CD4-positive, alpha-beta T cell treated with Interferon gamma for 1 hour (primary cell): ENCODE measurements at regions not wholly inside any gene's neighbourhood (a gene's known extent, or its start where the extent isn't known, plus 50 kb on each side); places are given as distances from the start of the nearest gene placed in this dataset.

Source experiments
- DNase-seq: peaks from one replicate; pipeline ENCODE4 v3.0.0-alpha.2; 2020

- no peak for DNase-seq
These were observed 93.8 kb downstream of the GLRX3 start for GRCh38 chr10:130230036-130230435.

GRCh38 chr10:130230611-130231010 lies 94.4 kb downstream of the GLRX3 start:
- DNase-seq = no peak

DNA sequence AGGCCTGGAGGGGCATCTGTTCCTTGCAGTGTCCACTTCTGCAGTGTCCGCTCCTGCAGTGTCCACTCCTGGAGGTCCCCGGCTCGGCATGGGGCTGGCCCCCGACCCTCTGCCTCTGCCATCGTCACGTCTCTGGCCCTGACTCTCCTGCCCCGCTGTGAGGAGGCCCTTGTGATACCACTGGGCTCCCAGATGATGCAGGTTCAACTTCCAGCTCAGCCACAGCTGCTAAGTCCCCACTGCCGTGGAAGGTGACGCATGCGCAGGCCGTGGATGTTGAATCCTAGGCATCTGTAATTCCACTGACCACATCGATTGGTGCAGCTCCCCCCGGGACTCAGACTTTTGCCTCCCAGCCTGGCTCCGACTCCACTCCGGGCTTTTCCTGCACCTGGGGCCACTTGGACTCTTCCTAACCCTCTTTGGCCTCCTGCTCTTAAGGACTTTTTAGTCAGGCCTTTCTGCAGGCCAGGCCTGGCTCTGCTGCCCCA lies 95.1 kb downstream of the GLRX3 start:
- DNase-seq = no peak

DNA sequence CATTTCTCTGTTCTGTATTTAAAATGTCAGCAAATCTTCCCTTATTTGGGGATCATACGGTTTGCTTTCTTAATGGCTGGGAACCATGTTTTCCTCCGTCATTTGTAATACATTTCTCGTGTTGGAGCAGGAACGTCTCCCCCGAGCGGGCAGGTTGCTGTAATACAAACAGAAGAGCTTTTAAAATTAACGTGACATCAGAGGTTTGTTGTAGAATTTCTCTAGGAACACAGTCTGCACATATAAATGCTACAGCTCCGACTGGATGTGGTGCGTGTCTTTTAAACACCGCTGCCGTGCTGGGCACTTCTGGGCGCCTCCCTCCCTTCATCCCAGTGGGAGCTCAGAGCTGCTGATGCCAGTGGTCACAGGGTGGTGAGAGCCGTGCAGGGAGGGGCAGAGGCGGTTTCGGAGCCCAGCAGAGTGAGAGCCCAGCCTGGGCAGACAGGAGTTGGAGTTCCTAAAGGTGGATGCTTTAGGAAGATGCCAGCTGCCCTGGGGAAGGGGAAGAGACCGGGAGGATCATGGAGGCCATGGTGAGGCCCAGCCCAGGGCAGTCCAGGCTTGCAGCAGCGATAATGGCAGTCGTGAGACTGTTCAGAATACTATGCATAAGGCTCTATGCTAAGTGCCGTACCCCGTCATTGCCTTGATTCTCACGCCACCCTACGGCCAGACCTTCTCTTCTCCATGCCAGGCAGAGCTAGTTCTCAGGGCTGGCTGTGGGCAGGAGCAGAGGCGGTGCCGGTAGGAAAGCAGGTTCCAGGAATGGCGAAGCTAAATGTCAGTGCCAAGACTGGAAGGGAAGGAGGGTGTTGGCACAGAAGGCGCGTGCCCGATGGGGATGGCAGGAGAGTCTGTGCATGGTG lies 96.2 kb downstream of the GLRX3 start:
- no peak for DNase-seq

DNA sequence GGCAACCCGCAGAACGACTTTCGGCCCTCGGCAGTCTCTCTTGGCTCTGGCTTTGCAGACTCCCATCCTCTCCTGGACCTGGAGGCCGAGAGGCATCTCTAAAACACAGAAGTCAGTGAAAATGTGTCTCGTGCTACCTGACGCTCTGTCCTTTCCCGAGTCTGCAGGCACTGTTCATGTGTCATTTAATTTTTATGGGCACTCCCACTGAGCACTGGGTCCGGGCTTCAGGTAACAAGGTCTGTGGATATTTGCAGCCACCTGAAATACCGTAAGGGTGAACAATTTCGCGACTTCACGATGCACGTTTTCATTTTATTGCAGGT lies 96.8 kb downstream of the GLRX3 start:
- no peak for DNase-seq

DNA sequence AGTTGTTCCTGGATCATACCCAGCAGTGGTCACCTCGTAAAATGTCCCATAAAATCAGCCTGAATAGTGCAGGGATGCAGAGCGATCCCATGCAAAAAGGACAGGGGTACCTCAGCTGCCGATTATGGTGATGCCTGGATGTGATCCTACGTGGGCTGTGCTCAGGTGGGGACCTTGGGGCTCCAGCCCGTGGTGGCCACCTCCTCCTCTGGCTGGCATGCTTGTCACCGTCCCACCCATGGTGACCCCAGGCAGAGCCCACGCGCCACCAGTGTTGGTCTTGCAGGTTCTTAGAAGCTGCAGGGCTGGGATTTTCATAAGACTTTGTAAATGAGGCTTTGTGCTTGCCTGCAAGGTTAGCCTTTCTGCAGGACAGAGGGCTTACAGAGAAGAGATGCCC lies 97.2 kb downstream of the GLRX3 start:
- no peak for DNase-seq

- no peak for DNase-seq
These were observed 98.2 kb downstream of the GLRX3 start for GRCh38 chr10:130234171-130234965.

GRCh38 chr10:130236711-130237110 lies 100.5 kb downstream of the GLRX3 start:
- no peak for DNase-seq

DNA sequence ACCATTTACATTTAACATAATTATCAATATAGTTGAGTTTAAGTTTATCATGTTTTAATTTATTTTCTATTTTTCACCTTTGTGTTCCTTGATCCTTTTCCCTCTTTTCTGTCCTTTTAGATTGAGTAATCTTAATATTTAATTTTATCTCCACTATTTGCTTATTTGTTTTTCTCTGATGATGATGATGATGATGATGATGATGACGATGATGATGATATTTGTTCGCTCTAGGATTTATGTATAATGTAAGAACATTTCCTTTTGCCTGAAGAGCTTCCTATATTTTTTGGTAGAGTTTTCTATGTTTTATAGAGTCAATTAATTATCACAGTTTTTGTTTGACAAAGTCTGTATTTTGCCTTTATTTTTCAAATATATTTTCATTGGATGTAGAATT lies 104.2 kb downstream of the GLRX3 start:
- DNase-seq = no peak

DNA sequence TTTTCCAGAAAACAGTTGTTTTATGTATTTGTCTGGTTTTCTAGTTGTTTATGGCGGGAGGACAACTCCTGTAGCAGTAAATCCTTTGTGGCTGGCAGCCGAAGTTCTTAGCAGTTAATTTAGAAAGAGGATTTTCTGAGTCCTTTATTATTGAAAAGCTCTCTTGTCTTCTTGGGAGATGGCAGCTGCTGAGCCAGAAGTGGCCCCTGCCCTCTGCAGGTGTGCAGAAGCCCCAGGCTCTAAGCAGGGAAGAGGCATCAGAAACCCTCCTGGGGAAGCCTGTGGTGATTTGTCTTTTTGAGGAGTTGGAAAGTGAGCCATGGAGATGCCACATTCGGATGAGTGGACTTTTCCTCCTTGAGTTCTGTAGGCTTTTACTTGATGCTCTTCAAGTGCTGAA lies 106.3 kb downstream of the GLRX3 start:
- DNase-seq = no peak

DNA sequence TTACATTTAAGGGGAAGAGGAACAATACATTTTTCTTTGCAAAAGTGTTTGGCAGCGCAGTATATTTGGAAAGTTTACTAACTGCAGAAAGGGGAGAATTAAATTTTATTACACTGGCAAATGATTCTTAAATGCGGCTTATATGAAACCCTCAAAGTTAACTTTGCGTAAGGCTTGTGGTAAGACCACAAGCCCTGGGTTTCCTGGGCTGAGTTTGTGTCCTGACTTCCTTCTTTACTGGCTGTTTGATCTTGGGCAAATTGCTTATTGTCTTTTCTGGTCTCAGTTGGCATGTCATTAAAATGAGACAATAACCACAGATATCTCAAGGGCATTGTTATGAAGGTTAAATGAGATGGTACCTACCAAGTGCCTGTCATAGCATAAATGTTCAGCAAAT lies 106.8 kb downstream of the GLRX3 start:
- DNase-seq = no peak

DNA sequence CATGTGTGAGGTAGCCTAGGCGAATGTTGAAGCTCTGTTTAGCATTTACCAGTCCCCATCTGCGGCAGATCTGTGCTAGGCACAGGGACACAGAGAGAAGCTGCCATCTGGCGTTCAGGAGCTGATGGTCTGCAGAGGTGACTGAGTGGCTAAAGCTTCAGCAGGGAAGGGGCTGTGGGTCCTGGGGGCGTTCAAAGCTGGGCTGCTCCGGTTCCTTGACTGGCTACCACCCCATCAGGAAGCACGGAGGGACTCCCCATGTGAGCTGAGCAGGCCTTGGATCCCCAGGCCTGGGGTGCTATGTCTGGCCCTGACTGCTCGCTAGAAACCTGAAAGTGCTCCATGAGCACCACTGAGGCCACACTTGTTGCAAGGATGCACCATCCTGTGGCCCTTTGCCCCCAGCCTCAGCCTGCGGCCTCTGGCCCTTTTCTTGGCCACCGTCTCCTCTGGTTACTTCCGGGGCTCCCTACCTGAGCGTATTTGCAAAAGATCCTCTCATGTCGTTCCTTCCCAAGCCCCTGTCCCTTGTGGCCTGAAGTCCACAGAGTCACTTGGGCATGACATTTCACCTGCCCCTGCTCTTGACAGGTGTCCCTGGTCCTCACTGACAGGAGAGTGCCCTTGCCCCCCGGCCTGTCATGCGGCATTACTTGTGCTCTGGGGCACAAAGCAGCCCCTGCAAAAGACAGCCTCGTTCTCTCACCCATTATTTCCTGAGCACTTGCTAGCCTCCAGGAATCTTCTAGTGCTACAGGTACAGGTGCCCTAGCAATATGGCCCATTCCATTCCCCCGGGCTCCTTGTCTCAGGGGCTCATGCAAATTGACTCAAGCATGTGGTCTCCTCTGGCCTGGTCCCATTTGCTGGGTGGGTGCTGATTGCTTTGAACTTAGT lies 108.1 kb downstream of the GLRX3 start:
- no peak for DNase-seq

GRCh38 chr10:130244928-130245495 lies 108.8 kb downstream of the GLRX3 start:
- no peak for DNase-seq

GRCh38 chr10:130246113-130246512 lies 109.9 kb downstream of the GLRX3 start:
- DNase-seq = no peak

- no peak for DNase-seq
These were observed 113.9 kb downstream of the GLRX3 start for GRCh38 chr10:130250127-130250526.

DNA sequence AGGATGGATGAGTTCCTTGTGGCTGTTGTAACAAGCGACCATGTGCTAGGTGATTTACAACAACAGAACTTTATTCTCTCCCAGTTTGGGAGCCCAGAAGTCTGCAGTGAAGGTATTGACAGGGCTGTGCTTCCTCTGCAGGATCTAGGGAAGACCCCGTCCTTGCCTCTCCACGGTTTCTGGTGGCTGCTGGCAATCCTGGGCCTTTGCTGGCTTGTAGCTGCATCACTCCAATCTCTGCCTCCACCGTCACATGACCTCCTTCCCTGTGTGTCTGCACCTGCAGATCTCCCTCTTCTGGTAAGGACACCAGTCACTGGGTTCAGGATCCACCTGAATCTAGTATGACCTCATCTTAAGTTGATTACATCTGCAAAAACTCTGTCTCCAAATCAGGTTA lies 115.6 kb downstream of the GLRX3 start:
- no peak for DNase-seq

- DNase-seq = no peak
These were observed 118.1 kb downstream of the GLRX3 start for GRCh38 chr10:130254243-130254642.

DNA sequence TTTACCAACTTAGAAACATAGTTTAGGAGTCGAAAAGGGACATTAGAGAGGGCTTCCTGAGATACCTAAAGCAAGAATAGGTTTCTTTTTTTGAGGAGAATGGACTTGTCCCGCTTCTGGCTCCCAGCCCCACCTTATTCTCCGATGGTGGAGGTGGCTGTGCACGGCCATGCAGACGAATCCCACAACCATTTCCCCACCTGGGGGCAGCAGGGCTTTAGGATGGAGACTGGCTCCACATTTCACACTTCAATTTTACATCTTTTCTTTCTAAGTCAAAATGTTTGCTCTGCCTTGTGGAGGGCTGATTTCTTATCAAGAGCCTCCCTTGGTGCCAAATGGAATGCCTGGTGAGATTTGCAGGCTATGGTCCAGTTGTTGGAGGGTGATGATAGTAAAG lies 118.5 kb downstream of the GLRX3 start:
- DNase-seq = no peak

DNA sequence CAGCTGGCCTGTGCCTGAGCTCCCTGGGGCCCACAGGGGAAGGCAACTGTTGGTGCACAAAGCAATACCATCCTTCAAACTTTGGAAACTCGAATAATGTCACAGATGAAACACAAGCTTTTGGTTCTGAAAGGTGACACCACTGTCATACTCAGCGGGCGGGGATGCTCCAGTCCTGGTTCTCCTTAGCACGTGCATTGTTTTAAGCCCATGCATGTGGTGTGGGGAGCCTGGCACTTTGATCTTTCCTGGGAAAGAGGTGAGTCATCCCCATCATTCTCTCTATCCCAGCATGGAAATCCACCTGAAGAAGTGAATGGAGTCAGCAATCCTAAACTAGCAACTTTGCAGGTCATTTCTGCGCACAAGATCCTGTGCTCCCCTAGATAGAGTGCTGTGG lies 119.6 kb downstream of the GLRX3 start:
- no peak for DNase-seq

GRCh38 chr10:130257897-130258296 lies 121.7 kb downstream of the GLRX3 start:
- no peak for DNase-seq

- no peak for DNase-seq
These were observed 123.2 kb downstream of the GLRX3 start for GRCh38 chr10:130259380-130259779.

GRCh38 chr10:130261306-130261705 lies 125.1 kb downstream of the GLRX3 start:
- DNase-seq = no peak

DNA sequence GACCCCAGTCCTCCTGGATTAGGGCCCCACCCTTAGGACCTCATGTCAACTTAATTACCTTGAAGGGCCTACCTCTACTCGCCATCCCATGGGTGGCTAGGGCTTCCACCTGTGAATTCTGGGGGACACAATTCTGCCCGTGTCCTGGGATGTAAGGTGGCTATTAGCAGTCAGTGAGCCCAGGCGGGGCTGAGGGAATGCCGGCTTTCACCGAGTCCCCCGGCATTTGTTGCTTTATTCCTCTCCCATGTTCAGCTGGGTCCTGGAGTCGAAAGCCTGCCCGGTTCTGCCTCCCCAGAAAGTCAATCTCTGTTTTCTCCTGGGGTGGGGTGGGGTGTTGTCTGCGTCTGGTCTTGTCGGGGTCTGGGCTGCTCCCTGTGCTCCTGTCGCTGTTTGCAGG lies 125.6 kb downstream of the GLRX3 start:
- DNase-seq = no peak
